GM10266 (cell line): ENCODE measurements at regions not wholly inside any gene's neighbourhood (a gene's known extent, or its start where the extent isn't known, plus 50 kb on each side); places are given as distances from the start of the nearest gene placed in this dataset.

Experiments used
- DNase-seq: peaks from one replicate; pipeline ENCODE4 v3.0.0; 2012; ENCODE audit errors: extremely low spot score
- TF ChIP-seq, protein P1 (sequence below): IDR thresholded peaks from 2 replicates; pipeline ENCODE4 v1.5.1; 2012; ENCODE audit warnings: mild to moderate bottlenecking, low read depth; ENCODE audit not compliant: control insufficient read depth, insufficient read depth; ENCODE audit errors: missing control alignments

DNA sequence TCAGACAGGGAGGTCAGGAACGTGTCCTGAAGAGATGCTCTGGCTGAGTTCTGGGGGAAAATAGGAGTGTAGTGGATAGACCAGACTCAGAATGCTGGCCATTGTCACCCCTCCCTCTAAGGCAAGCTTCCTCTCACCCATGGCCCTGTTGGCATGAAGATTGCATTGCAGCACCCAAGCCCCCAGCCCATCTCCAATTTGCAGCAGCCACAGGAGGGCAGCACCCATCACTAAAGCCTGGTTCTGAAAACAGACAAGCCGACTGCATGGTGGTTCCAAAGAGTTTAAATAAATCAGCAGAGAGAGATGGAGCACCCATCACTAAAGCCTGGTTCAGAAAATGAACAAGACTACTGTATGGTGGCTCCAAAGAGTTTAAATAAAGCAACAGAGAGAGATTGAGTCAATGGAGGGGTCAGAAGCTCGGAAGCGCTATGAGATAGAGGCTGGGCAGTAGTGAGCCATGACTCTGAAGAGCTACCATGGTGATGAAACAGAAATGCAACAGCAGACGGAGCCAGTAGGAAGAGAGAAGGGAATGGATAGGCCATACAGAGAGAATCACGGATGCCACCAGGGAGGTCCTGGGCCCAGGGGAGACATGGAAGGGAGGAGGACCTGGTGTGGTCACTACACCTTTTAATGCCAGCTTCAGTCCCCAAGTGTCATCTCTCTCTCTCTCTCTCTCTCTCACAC lies 237.9 kb upstream of the MYO3A start:
- TF ChIP-seq, protein P1, sequence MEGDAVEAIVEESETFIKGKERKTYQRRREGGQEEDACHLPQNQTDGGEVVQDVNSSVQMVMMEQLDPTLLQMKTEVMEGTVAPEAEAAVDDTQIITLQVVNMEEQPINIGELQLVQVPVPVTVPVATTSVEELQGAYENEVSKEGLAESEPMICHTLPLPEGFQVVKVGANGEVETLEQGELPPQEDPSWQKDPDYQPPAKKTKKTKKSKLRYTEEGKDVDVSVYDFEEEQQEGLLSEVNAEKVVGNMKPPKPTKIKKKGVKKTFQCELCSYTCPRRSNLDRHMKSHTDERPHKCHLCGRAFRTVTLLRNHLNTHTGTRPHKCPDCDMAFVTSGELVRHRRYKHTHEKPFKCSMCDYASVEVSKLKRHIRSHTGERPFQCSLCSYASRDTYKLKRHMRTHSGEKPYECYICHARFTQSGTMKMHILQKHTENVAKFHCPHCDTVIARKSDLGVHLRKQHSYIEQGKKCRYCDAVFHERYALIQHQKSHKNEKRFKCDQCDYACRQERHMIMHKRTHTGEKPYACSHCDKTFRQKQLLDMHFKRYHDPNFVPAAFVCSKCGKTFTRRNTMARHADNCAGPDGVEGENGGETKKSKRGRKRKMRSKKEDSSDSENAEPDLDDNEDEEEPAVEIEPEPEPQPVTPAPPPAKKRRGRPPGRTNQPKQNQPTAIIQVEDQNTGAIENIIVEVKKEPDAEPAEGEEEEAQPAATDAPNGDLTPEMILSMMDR, result no peak
- DNase-seq, result no peak

DNA sequence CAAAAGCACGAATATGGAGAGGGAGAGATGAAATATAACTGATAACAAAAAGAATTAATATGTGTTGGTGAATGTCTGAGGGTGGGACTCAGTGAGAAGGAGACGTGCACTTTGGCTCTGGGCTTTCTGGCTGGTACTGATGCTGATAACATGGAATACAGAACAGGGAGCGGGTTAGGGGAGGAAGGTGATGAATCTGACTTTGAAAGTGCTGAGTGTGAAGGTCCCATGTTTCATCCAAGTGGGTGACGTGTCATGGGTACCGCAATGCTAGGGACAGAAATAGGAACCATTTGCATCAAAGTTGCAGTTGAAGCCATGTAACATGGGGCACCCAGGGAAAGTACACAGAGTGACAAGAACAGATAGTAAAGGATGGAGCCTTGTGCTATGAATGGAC lies 236.6 kb upstream of the MYO3A start:
- TF ChIP-seq, protein P1, result no peak
- no peak for DNase-seq

DNA sequence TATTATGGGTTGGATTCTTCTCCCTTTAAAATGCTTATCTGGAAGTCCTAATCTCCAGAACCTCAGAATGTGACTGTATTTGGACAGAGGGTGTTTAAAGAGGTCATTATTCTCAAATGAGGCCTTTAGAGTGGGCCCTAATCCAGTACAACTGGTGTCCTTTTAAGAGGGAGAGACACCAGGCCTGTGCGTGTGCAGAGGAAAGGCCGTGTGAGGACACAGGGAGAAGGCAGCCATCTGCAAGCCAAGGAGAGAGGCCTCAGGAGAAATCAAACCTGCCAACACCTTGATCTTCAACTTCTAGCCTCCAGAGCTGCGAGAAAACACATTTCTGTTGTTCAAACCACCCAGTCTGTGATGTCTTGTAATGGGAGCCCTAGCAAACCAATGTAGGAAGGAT lies 235.4 kb upstream of the MYO3A start:
- no peak for DNase-seq
- TF ChIP-seq, protein P1, result no peak

DNA sequence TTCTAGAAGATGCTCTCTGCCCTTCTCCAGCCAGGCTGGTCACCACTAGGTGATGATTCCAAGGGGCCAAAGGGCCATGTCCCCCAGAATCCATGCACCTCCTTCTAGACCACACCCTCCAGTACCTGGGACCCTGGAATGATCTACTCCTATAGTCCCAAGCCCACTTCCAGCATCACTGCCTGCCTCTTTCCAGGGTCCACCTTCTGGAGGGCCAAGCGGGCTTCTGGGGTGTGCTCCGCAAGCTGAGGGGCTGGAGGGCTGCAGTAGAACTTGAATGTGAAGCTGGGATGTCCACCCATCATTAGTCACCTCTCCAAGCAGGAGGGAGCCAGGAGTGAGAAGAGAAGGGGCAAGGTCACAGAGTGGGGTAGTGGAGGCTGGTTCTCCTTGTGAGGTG lies 234.4 kb upstream of the MYO3A start:
- no peak for DNase-seq
- TF ChIP-seq, protein P1, result no peak

DNA sequence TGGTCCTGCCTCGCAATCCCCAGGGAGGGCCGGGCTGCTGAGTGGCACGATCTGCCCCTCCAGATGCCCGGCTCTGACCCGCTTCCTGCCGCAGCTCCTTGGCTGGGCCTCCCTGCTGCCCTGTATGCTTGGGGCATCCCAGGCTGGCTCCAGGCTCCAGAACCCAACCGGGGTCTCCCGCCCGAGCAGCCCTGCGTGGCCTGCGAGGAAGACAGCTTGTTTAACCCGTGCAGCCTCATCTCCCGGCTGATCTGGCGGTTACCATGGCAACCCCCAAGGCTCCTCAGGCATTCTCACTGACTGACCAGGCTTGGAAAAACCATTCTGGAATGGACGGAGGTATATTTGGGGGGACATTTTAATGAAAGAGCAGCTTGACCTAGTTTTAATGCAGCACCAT lies 232.4 kb upstream of the MYO3A start:
- TF ChIP-seq, protein P1, result no peak

DNA sequence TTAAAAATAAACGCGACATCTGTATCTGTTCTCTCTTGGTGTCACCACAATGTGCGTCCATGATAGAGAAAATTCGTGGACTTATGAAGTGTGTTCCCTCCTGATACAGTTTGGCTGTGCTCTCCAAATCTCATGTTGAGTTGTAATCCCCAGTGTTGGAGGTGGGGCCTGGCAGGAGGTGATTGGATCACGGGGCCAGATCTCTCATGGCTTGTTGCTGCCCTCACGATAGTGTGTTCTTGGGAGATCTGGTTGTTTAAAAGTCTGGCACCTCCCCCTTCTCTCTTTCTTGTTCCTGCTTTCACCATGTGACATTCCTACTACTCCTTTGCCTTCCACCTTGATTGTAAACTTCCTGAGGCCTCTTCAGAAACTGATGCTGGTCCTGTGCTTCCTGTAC lies 229.4 kb upstream of the MYO3A start:
- TF ChIP-seq, protein P1, result no peak
- DNase-seq, result no peak

More for the DNA sequence above, 232.4 kb upstream of the MYO3A start:
- no peak for DNase-seq

DNA sequence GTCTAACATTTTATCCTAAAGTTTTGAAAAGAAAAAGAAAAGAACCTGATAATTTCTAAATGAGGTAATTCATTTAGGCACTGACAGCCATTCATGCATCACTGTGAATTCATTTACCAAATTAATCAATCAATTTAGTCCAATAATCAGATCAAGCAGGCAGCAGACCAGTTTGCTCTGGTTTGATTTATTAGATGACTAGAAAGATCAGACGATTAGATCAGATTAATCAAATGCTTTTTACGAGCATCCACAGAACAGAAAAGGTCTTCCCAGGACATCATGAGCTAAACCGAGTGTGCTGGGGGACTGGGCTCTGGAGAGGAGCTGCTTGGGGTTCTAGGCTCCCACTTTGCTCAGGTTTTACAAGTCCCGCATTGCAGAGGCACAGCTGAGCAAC lies 226.5 kb upstream of the MYO3A start:
- TF ChIP-seq, protein P1, result no peak
- no peak for DNase-seq
